Breast epithelium (tissue), 3 donors: ENCODE measurements at regions not wholly inside any gene's neighbourhood (a gene's known extent, or its start where the extent isn't known, plus 50 kb on each side); places are given as distances from the start of the nearest gene placed in this dataset.

Experiments used
- POLR2A ChIP-seq: fragments of 450-650 bp; IDR thresholded peaks from one replicate; pipeline ENCODE4 v1.6.1; 2016; ENCODE audit warnings: antibody characterized with exemption, mild to moderate bottlenecking, moderate library complexity
- POLR2AphosphoS5 ChIP-seq, 3 donors: sonication (generic); formaldehyde crosslinking; IDR thresholded peaks; one replicate each; pipeline ENCODE4 v1.6.1; 2017; ENCODE audit warnings: antibody characterized with exemption in 3 of 3
- TF ChIP-seq, protein P1 (sequence below), 3 donors: fragments of 450-650 bp; IDR thresholded peaks; one replicate each; pipeline ENCODE4 v1.5.1; 2016 to 2017; ENCODE audit warnings: antibody characterized with exemption in 3 of 3, mild to moderate bottlenecking in 3 of 3, moderate library complexity in 3 of 3

DNA sequence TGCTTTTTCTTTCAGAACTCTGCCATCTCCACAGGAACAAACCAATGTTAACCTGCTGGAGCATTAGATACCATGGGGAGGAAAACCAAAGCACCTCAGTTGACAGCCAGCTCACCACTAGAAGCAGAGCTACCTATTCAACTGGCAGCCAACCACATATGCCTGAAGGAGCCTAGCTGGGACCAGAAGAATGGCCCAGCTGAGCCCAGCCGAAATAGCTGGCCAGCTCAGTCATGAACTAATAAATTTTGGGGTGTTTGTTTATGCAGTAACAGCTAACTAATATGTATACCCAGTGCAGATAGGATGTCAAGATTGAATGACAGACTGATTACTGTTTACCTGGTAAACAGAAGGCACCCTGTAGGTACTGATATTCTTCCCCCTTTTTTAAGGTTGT, 1117.5 kb downstream of the TBL1XR1 start:
- TF ChIP-seq, protein P1, sequence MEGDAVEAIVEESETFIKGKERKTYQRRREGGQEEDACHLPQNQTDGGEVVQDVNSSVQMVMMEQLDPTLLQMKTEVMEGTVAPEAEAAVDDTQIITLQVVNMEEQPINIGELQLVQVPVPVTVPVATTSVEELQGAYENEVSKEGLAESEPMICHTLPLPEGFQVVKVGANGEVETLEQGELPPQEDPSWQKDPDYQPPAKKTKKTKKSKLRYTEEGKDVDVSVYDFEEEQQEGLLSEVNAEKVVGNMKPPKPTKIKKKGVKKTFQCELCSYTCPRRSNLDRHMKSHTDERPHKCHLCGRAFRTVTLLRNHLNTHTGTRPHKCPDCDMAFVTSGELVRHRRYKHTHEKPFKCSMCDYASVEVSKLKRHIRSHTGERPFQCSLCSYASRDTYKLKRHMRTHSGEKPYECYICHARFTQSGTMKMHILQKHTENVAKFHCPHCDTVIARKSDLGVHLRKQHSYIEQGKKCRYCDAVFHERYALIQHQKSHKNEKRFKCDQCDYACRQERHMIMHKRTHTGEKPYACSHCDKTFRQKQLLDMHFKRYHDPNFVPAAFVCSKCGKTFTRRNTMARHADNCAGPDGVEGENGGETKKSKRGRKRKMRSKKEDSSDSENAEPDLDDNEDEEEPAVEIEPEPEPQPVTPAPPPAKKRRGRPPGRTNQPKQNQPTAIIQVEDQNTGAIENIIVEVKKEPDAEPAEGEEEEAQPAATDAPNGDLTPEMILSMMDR (IDR thresholded peaks at IDR 0.05), result no peak
- TF ChIP-seq POLR2AphosphoS5 (IDR thresholded peaks at IDR 0.05), result no peak
- no peak for TF ChIP-seq POLR2A
